ENCODE measurements at regions not wholly inside any gene's neighbourhood (a gene's known extent, or its start where the extent isn't known, plus 50 kb on each side); places are given as distances from the start of the nearest gene placed in this dataset.

DNA sequence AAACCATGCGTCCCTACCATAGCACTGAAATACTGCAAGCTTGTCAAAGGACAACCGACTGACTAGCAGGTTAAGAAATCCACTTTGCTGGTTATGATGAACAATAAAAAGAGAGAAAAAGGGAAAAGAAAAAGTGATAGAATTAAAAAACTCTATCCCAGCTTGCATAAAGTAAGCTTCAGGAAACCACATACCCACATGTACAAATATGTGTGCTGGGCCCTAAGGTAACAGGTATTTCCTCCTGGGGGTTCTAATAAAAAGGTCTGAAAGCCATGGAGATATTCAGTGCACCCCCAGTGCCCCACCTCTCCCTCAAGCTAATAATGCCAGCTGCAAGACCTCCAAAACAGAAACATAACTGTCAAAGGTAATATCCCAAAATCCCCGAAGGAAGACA is 248.6 kb upstream of the KLF14 start:
- H3K4me3 ChIP-seq: no peak overlapping the region
- H3K27ac ChIP-seq: no peak overlapping the region
- H4K20me1 ChIP-seq: peaks cover 0 to 100% (median 45%) of the 10 kb centered on the region in 11 experiments; a peak in 14 of 22 replicates
- H3K27me3 ChIP-seq: no peaks in the 10 kb centered on the region
- no peak overlapping the region for H3K4me2 ChIP-seq
- H3K9me3 ChIP-seq (replicated peaks in 1 of 11): peaks cover 0 to 2% (median 0%) of the 10 kb centered on the region in 11 experiments; a peak in 1 of 22 replicates
- no peak overlapping the region for H3K9ac ChIP-seq
- peaks cover 0 to 95% (median 12%) of the 10 kb centered on the region in 11 experiments; a peak in 12 of 22 replicates for H3K36me3 ChIP-seq
- no peak for TF ChIP-seq Cebpa-rat (IDR thresholded peaks at IDR 0.05)
- no peaks in the 10 kb centered on the region for H3K4me1 ChIP-seq

- no peak overlapping the region for H3K4me2 ChIP-seq
- H3K36me3 ChIP-seq: peaks cover 0 to 94% (median 12%) of the 10 kb centered on the region in 11 experiments; a peak in 11 of 22 replicates
- no peak overlapping the region for H3K27ac ChIP-seq
- H3K4me1 ChIP-seq: peaks cover 0 to 9% (median 0%) of the 10 kb centered on the region in 10 experiments; a peak in 1 of 20 replicates
- no peaks in the 10 kb centered on the region for H3K27me3 ChIP-seq
- H3K9me3 ChIP-seq (replicated peaks in 1 of 11): no peaks in the 10 kb centered on the region
- TF ChIP-seq Cebpa-rat (IDR thresholded peaks at IDR 0.05): no peak
- H4K20me1 ChIP-seq: peaks cover 0 to 100% (median 70%) of the 10 kb centered on the region in 11 experiments; a peak in 17 of 22 replicates
- H3K9ac ChIP-seq: no peak overlapping the region
- no peak overlapping the region for H3K4me3 ChIP-seq
Measured at GRCh38 chr7:130985361-130985760, 251.4 kb upstream of the KLF14 start.

DNA sequence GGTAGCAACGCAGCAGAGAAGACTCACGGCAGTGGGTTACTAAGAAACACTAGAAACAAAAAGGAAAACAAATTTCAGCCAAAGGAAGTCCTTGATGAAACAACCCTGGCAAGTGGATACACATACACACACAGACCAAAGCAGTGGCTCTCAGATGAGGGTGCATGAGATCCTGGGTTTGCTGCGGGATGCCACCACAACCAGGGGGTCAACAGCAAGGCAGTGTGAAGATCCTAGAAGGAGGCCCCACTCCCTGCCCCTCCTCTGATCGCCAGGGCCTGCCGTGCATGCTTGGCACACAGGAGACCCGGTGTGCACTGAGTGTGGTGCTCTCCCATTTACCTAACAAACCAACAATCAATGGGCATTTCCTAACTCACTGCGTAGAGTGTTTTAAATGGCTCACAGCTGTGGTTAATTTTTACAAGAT is 252.3 kb upstream of the KLF14 start:
- peaks cover 0 to 100% (median 75%) of the 10 kb centered on the region in 11 experiments; a peak in 17 of 22 replicates for H4K20me1 ChIP-seq
- no peak overlapping the region for H3K4me2 ChIP-seq
- H3K4me3 ChIP-seq: no peak overlapping the region
- H3K27ac ChIP-seq: no peak overlapping the region
- no peaks in the 10 kb centered on the region for H3K27me3 ChIP-seq
- H3K9me3 ChIP-seq (replicated peaks in 1 of 11): no peaks in the 10 kb centered on the region
- TF ChIP-seq Cebpa-rat (IDR thresholded peaks at IDR 0.05): no peak
- peaks cover 0 to 9% (median 0%) of the 10 kb centered on the region in 10 experiments; a peak in 1 of 20 replicates for H3K4me1 ChIP-seq
- H3K9ac ChIP-seq: no peak overlapping the region
- H3K36me3 ChIP-seq: peaks cover 0 to 97% (median 12%) of the 10 kb centered on the region in 11 experiments; a peak in 11 of 22 replicates

DNA sequence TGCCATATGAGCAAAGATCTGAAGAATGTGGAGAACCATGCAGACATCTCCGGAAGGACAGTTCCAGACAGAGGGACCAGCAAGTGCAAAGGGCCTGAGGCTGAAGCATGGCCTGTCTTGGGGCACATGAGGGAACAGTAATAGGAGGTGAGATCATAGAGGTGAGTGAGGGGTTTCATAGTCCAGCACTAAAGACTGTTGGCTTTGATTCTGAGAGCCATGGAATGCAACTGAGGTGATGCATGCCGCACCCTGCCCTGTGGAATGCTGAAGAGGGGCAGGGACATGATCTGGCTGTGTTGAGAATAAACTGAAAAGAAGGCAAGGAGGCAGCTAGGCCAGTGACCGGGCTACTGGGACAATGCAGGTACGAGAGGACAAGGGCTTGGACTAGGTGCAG is 253.1 kb upstream of the KLF14 start:
- no peak overlapping the region for H3K4me3 ChIP-seq
- no peak overlapping the region for H3K9ac ChIP-seq
- peaks cover 0 to 100% (median 83%) of the 10 kb centered on the region in 11 experiments; a peak in 18 of 22 replicates for H4K20me1 ChIP-seq
- no peaks in the 10 kb centered on the region for H3K27me3 ChIP-seq
- peaks cover 0 to 97% (median 12%) of the 10 kb centered on the region in 11 experiments; a peak in 11 of 22 replicates for H3K36me3 ChIP-seq
- H3K4me2 ChIP-seq: no peak overlapping the region
- TF ChIP-seq Cebpa-rat (IDR thresholded peaks at IDR 0.05): no peak
- no peak overlapping the region for H3K27ac ChIP-seq
- no peaks in the 10 kb centered on the region for H3K9me3 ChIP-seq (replicated peaks in 1 of 11)
- peaks cover 0 to 9% (median 0%) of the 10 kb centered on the region in 10 experiments; a peak in 1 of 20 replicates for H3K4me1 ChIP-seq

DNA sequence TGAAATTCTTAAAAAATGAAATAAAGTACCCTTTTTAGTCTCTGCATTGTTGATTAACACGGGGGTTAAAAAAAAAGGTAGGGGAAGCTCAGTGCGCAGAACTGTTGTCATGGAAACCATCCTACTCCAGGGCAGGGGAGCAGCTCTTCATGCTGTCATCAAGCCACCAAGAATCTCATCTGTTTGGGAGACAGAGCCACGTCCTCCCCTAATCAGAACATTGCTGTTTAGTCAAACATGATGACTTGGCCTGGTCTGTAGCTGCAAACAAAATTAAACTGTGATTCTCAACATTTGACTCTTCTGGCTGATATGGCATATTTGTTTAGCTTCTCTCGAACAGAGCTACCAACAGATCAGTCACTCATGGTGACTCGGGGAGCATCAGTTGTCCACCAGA is 254.4 kb upstream of the KLF14 start:
- no peak overlapping the region for H3K27ac ChIP-seq
- no peaks in the 10 kb centered on the region for H3K9me3 ChIP-seq (replicated peaks in 1 of 11)
- H3K27me3 ChIP-seq: no peaks in the 10 kb centered on the region
- H3K4me3 ChIP-seq: no peak overlapping the region
- peaks cover 0 to 100% (median 79%) of the 10 kb centered on the region in 11 experiments; a peak in 17 of 22 replicates for H4K20me1 ChIP-seq
- no peak for TF ChIP-seq Cebpa-rat (IDR thresholded peaks at IDR 0.05)
- H3K9ac ChIP-seq: no peak overlapping the region
- peaks cover 0 to 9% (median 0%) of the 10 kb centered on the region in 10 experiments; a peak in 3 of 20 replicates for H3K4me1 ChIP-seq
- H3K36me3 ChIP-seq: peaks cover 0 to 99% (median 9%) of the 10 kb centered on the region in 11 experiments; a peak in 11 of 22 replicates
- no peak overlapping the region for H3K4me2 ChIP-seq

DNA sequence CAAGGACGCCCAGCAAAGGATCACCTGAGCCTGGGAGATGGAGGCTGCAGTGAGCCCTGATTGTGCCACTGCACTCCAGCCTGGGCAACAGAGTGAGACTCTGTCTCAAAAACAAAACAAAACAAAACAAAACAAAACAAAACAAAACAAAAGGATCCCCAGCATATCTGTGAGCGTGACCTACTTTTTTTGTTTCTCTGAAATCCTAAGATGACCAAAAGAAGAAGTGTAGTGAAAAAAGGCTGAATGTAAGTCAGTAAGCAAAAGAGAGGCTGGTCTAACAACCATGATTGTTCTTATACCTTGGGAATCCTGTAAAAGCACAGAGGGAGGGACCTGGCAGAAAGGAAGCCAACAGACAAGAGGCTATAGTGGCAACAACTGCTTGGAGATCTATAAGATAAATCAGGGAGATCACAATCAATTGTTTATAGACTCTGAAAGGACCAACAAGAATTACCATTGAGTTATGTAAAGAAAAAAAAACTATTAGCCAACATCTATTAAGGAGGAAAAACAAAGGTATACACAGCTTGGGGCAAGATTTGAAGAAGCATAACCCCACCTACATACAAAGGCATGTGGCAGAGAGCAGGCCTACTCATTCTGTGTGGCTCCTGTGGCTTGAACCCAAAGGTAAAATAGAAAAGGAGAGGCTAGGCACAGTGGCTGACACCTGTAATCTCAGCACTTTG is 255.2 kb upstream of the KLF14 start:
- peak overlapping the region in 1 of 11 experiments; percentile 19; a peak in 1 of 22 replicates for H3K27ac ChIP-seq
- no peak overlapping the region for H3K4me2 ChIP-seq
- peak overlapping the region in 2 of 11 experiments; percentile 12 to 13; a peak in 2 of 22 replicates for H3K9ac ChIP-seq
- peaks cover 0 to 99% (median 7%) of the 10 kb centered on the region in 11 experiments; a peak in 9 of 22 replicates for H3K36me3 ChIP-seq
- peaks cover 1 to 9% (median 6%) of the 10 kb centered on the region in 10 experiments; a peak in 16 of 20 replicates for H3K4me1 ChIP-seq
- H4K20me1 ChIP-seq: peaks cover 5 to 100% (median 82%) of the 10 kb centered on the region in 11 experiments; a peak in 20 of 22 replicates
- H3K4me3 ChIP-seq: no peak overlapping the region
- no peaks in the 10 kb centered on the region for H3K9me3 ChIP-seq (replicated peaks in 1 of 11)
- no peaks in the 10 kb centered on the region for H3K27me3 ChIP-seq
- no peak for TF ChIP-seq Cebpa-rat (IDR thresholded peaks at IDR 0.05)

GRCh38 chr7:130990178-130990832 is 256.3 kb upstream of the KLF14 start:
- no peak overlapping the region for H3K27ac ChIP-seq
- TF ChIP-seq Cebpa-rat (IDR thresholded peaks at IDR 0.05): no peak
- peaks cover 5 to 15% (median 12%) of the 10 kb centered on the region in 10 experiments; a peak in 16 of 20 replicates for H3K4me1 ChIP-seq

GRCh38 chr7:130993671-130994365 is 259.8 kb upstream of the KLF14 start:
- Histone ChIP-seq H4K20me1 (peaks cover 26 to 100% (median 76%) of the 10 kb centered on the region in 11 experiments; a peak in 20 of 22 replicates), H3K36me3 (peaks cover 0 to 92% (median 4%) of the 10 kb centered on the region in 11 experiments; a peak in 9 of 22 replicates), H3K27me3 (no peaks in the 10 kb centered on the region), H3K4me2 (peak overlapping the region in 8 of 11 experiments; percentile 13 to 75 (median 55); a peak in 12 of 22 replicates), H3K4me1 (peaks cover 8 to 15% (median 12%) of the 10 kb centered on the region in 10 experiments; a peak in 16 of 20 replicates), H3K27ac (no peak overlapping the region), H3K9ac (peak overlapping the region in 2 of 11 experiments; percentile 12 to 16; a peak in 1 of 22 replicates), H3K4me3 (no peak overlapping the region), H3K9me3 (replicated peaks in 1 of 11) (no peaks in the 10 kb centered on the region)
- no peak for TF ChIP-seq Cebpa-rat (IDR thresholded peaks at IDR 0.05)

More at GRCh38 chr7:130990178-130990832, 256.3 kb upstream of the KLF14 start:
- Histone ChIP-seq H3K4me2 (no peak overlapping the region; a peak in 1 of 22 replicates), H3K9me3 (replicated peaks in 1 of 11) (no peaks in the 10 kb centered on the region), H4K20me1 (peaks cover 14 to 100% (median 84%) of the 10 kb centered on the region in 11 experiments; a peak in 20 of 22 replicates), H3K36me3 (peaks cover 0 to 91% (median 0%) of the 10 kb centered on the region in 11 experiments; a peak in 9 of 22 replicates), H3K9ac (no peak overlapping the region), H3K4me3 (no peak overlapping the region), H3K27me3 (no peaks in the 10 kb centered on the region)

All from BLaER1 treated with 17β-estradiol and CSF1 and Interleukin-3, amounts not matched to agents 10 nM and 100 nM (cell line).